DOHH2 (cell line): ENCODE measurements at regions not wholly inside any gene's neighbourhood (a gene's known extent, or its start where the extent isn't known, plus 50 kb on each side); places are given as distances from the start of the nearest gene placed in this dataset.

Source experiments
- CTCF ChIP-seq: fragments of 200-600 bp; sonication (generic); IDR thresholded peaks from one replicate; pipeline ENCODE4 v1.5.1; 2014; ENCODE audit warnings: antibody characterized with exemption, mild to moderate bottlenecking, low read depth, low read length; ENCODE audit not compliant: poor library complexity, severe bottlenecking
- EZH2phosphoT487 ChIP-seq: fragments of 200-600 bp; sonication (generic); IDR thresholded peaks from 2 replicates; pipeline ENCODE4 v1.6.1; 2017; ENCODE audit warnings: borderline replicate concordance, mild to moderate bottlenecking, antibody characterized with exemption, low read length, moderate library complexity, mixed read lengths

GRCh38 chr10:1933215-1933614 lies 195.9 kb upstream of the ADARB2 start:
- no peak for TF ChIP-seq CTCF
- TF ChIP-seq EZH2phosphoT487 = no peak
